RWPE1 (cell line): ENCODE measurements at regions not wholly inside any gene's neighbourhood (a gene's known extent, or its start where the extent isn't known, plus 50 kb on each side); places are given as distances from the start of the nearest gene placed in this dataset.

Source experiments
- CTCF ChIA-PET: fragments of 350-600 bp; sonication (Branson Sonifier 250); formaldehyde crosslinking; extraction: SDS; loops from one replicate; lab custom pipeline; 2021; lab: Yijun Ruan, JAX
- POLR2A ChIA-PET: fragments of 400-600 bp; formaldehyde crosslinking; extraction: SDS; loops from one replicate; lab custom pipeline; 2020; ENCODE audit warnings: antibody characterized with exemption; ENCODE audit not compliant: low non-redundant PET; lab: Yijun Ruan, JAX
- DNase-seq: peaks from one replicate; pipeline ENCODE4 v3.0.0; 2012; ENCODE audit warnings: low spot score
- H3K27ac ChIP-seq: fragments of 450-650 bp; 2 replicates; pipeline ENCODE4 v1.5.1; 2017
- CTCF ChIP-seq: fragments of 450-650 bp; conservative IDR thresholded peaks from 2 replicates; pipeline ENCODE4 v1.5.1; 2017; ENCODE audit warnings: low read depth, mild to moderate bottlenecking

- DNase-seq: no peak
- H3K27ac ChIP-seq: no peak overlapping the region
- CTCF ChIA-PET: no interaction called here
- POLR2A ChIA-PET: no interaction called here
- TF ChIP-seq CTCF: no peak
These were observed 155.9 kb upstream of the CCNG1 start for GRCh38 chr5:163281512-163281911.

DNA sequence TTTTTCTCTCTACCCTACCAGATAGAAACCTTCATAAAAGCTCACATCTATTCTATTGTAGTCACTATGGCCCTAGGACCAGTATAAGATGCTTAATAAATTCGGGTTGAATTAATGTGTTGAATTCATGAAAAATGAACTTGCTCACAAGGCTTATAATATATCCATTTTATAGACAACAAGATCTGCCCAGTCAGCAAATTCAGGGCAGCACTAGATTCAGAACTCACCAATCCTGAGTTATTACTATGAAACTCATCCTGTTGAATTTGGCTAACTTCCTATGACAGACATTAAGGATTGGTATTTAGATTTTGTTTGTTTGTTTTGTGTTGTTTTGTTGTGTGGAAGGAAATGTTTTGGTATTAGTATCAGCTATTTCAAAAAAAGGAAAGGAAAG is 143.6 kb upstream of the CCNG1 start:
- CTCF ChIA-PET: no interaction called here
- POLR2A ChIA-PET: no interaction called here
- DNase-seq: no peak
- H3K27ac ChIP-seq: no peak overlapping the region
- no peak for TF ChIP-seq CTCF

DNA sequence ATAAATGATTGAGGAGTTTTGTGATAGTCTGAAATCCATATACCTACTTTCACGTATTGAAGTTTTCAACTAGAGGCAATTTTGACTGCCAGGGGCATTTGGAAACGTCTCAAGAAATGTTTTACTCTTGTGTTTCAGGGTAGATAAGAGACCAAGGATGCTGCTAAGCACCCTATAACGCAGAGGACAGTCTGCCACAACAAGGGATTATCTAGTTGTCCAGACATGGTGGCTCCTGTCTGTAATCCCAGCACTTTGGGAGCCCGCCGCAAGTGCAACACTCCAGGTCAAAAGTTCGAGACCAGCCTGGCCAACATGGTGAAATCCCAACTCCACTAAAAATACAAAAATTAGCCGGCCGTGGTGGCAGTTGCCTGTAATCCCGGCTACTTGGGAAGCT is 133.7 kb upstream of the CCNG1 start:
- no peak for TF ChIP-seq CTCF
- POLR2A ChIA-PET: no interaction called here
- H3K27ac ChIP-seq: no peak overlapping the region
- CTCF ChIA-PET: interaction anchor here (0.7 kb wide), 2 partner anchors 80 to 100 kb away, joined by 3 to 4 read pairs; no protein-coding TSS in a partner anchor
- DNase-seq: no peak

DNA sequence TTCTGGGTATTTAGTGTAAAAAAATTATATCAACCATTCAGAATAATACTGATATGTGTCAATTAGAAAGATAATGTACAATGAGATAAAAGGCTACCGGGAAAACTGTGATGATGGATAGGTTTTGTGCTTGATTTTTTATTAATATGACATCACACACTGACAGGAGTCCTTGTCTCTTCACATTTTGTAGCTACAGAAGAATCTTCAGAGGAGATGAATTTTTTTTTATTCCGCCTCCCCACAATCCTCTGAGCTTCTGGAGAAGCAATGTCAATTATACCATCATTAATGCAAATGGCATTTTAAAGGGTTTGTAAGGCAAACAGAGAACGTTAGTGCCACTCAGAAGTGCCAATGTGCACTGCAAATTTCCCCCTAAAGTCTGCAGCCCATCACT is 131.7 kb upstream of the CCNG1 start:
- no peak for TF ChIP-seq CTCF
- ChIA-PET CTCF (interaction anchor here (1.2 kb wide), 1 partner anchor 103 kb away, joined by 3 read pairs; no protein-coding TSS in a partner anchor), POLR2A (no interaction called here)
- H3K27ac ChIP-seq: no peak overlapping the region
- no peak for DNase-seq

DNA sequence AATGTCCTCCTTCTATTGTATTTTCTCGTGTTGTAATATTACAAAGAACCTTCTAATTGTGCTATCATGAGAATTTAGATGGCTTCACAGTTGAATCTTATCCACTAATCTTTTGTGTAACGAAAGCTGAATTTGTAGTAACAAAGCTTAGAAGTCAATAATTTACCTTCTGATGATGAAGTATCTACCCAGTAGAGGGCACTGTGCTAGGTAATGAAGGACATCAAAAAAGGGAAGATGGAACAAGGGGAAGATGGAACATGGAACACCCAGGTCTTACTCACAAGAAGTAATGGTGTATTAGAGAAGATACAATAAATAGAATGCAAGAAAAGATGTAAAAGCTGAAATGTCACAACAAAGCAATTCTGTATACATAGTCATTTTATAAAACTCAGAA is 131.0 kb upstream of the CCNG1 start:
- TF ChIP-seq CTCF: 0 out of 2 replicates have a peak, but pooled peaks have one; percentile 6
- DNase-seq: no peak
- no peak overlapping the region for H3K27ac ChIP-seq
- POLR2A ChIA-PET: no interaction called here
- CTCF ChIA-PET: interaction anchor here (1.2 kb wide), 1 partner anchor 102 kb away, joined by 3 read pairs; no protein-coding TSS in a partner anchor

DNA sequence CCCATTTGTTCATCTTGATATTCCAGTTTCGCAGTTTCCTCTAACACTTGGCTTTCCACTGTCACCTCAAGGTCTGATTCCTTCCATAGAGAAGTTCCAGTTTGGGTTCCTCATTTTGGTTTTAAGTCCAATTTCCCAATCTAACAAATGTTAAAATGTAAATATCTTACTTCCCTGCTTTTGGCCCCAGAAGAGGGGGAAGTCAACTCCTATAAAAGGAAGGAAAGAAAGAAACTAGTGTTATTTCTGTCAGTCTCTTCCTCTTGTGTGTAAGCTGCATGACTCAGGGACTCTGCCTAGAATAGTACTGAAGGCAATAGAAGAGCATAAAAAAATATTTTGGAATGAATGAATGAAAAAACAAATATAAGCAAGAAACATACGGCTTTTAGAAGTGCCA is 127.5 kb upstream of the CCNG1 start:
- ChIA-PET CTCF (interaction anchor here (0.6 kb wide), 2 partner anchors 11 to 23 kb away, joined by 3 to 9 read pairs; no protein-coding TSS in a partner anchor), POLR2A (no interaction called here)

More for the DNA sequence above, 127.5 kb upstream of the CCNG1 start:
- no peak for TF ChIP-seq CTCF
- H3K27ac ChIP-seq: no peak overlapping the region
- no peak for DNase-seq
